ENCODE measurements at regions not wholly inside any gene's neighbourhood (a gene's known extent, or its start where the extent isn't known, plus 50 kb on each side); places are given as distances from the start of the nearest gene placed in this dataset.

DNA sequence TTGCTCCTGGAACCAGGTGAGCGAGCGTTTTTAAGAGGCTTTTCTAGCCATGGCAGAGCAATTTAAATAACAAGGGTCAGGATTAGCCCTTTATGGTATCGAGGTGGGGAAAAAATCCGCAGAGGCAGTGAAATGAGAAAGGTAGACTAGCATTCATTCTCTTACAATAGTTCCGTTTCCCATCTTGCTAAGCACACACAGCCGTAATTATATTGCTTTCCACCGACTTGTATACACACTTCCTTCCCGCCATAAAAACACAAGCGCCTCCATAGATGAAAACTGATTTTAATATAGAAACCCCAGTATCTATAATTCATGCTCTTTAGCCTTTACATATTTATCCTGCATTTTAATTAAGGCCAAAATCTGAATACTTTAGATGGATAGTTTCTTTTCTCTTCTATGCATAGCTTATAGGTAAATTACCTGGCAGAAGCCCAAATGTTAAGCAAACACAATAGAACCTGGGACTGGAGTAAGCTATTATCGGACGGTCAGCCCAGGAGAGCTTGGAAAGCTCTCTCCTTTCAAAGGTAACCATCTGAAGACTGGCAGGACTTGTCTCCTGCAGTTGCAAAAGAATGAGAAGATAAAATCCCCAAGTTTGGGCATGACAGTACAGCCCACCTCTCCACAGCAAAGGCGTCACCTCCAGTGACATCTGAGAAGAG lies 90.9 kb upstream of the MC3R start:
- TF ChIP-seq, protein P1, sequence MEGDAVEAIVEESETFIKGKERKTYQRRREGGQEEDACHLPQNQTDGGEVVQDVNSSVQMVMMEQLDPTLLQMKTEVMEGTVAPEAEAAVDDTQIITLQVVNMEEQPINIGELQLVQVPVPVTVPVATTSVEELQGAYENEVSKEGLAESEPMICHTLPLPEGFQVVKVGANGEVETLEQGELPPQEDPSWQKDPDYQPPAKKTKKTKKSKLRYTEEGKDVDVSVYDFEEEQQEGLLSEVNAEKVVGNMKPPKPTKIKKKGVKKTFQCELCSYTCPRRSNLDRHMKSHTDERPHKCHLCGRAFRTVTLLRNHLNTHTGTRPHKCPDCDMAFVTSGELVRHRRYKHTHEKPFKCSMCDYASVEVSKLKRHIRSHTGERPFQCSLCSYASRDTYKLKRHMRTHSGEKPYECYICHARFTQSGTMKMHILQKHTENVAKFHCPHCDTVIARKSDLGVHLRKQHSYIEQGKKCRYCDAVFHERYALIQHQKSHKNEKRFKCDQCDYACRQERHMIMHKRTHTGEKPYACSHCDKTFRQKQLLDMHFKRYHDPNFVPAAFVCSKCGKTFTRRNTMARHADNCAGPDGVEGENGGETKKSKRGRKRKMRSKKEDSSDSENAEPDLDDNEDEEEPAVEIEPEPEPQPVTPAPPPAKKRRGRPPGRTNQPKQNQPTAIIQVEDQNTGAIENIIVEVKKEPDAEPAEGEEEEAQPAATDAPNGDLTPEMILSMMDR (optimal IDR thresholded peaks at IDR 0.05 in 1 of 3, IDR thresholded peaks at IDR 0.05 in 1 of 3, conservative IDR thresholded peaks at IDR 0.05 in 1 of 3; ENCODE audit: extremely low read depth in 1 of 3, insufficient read depth in 2 of 3, low read length in 3 of 3): no peak
- no peak for TF ChIP-seq EZH2 (IDR thresholded peaks at IDR 0.05; ENCODE audit: low read length)
